GM12873 (cell line): ENCODE measurements at regions not wholly inside any gene's neighbourhood (a gene's known extent, or its start where the extent isn't known, plus 50 kb on each side); places are given as distances from the start of the nearest gene placed in this dataset.

Experiments used
- CTCF ChIP-seq: IDR thresholded peaks from 2 replicates; pipeline ENCODE4 v1.5.1; 2012; ENCODE audit warnings: low read depth, mild to moderate bottlenecking, moderate library complexity, low read length, control low read depth; ENCODE audit not compliant: insufficient read depth; ENCODE audit errors: missing control alignments

- no peak for TF ChIP-seq CTCF
Observed at GRCh38 chr13:104065328-104065727, 999.1 kb upstream of the SLC10A2 start.

- TF ChIP-seq CTCF, result no peak
Observed at GRCh38 chr13:104057861-104058260, 991.6 kb upstream of the SLC10A2 start.

- no peak for TF ChIP-seq CTCF
Observed at GRCh38 chr13:104045907-104046306, 979.7 kb upstream of the SLC10A2 start.

- TF ChIP-seq CTCF, result no peak
Observed at GRCh38 chr13:104043184-104043583, 977.0 kb upstream of the SLC10A2 start.

- no peak for TF ChIP-seq CTCF
Observed at GRCh38 chr13:104034891-104035290, 968.7 kb upstream of the SLC10A2 start.

- no peak for TF ChIP-seq CTCF
Observed at GRCh38 chr13:104025303-104025702, 959.1 kb upstream of the SLC10A2 start.

GRCh38 chr13:104024416-104025170 is 958.4 kb upstream of the SLC10A2 start:
- no peak for TF ChIP-seq CTCF
